GM21528 (cell line): ENCODE measurements at regions not wholly inside any gene's neighbourhood (a gene's known extent, or its start where the extent isn't known, plus 50 kb on each side); places are given as distances from the start of the nearest gene placed in this dataset.

Source experiments
- ATAC-seq: cut with Tn5 transposase; IDR thresholded peaks from one replicate; pipeline ENCODE4 v1.9.1; 2021; ENCODE audit warnings: mild to moderate bottlenecking, moderate library complexity; ENCODE audit not compliant: unreplicated experiment, low FRiP score

DNA sequence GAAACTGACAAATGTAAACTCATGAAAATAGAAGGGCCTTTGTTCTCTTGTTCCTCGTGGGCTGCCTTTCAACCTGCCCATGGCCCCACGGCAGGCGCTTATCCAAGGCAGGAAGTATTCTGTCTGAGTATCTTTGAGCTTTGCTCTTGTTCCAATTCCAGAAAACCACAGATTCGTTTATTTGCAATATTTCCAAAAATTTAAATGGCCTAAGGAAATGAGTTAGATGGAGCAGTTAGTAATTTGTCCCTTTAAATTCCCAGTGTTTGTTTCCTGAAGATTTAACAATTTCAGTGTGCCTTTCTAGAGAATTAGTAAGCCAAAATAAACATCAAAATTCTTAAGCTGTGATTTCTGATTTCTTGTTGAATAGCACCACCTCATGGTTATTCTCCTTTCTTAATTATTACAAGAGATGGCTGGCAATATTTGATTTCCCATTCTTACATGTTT lies 299.4 kb upstream of the RASA1 start:
- no peak for ATAC-seq

GRCh38 chr5:86970361-86970760 lies 297.3 kb upstream of the RASA1 start:
- no peak for ATAC-seq

DNA sequence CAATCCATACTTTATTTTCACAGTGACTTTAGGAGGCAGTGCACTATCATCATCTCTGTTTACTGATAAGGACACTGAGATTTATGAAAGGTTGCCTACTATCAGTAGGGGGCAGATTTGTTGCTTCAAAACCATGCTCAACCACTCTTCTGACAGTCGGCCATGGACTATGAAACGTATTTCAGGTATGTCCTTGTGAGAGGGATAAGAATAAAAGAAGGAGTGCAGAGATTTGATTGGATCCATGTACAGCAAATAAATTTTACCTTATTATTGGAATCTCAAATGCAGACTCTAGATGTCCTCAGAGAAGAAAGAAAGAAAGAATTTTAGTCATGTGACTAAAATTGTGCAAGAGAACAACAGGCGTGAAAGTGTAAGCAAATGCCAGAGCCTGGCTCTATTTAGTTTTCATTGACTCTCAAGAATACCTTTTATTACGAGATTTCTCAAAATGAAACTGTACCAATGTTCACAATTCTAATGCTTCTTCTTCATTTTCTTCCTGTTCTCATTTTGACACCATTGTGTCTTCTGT lies 296.6 kb upstream of the RASA1 start:
- no peak for ATAC-seq

- no peak for ATAC-seq
Measured at GRCh38 chr5:86974955-86975354, 292.7 kb upstream of the RASA1 start.

DNA sequence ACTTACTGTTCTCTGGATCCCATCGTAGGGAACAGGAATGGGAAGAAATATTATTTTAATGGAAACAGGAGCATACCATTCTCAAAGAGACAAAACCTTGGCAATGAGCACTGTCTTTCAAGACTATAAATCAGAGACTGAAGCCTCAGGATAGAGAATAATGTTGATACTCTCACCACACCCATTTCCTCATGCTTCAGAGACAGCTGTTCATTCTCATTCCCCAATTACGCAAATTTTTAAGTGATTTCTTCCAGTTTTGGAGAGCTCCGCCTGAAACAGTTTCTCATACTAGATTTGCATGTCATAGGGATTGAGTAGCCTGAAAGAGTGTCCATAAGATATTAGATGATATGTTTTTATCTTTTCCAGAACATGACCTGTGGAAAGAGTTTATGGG lies 290.5 kb upstream of the RASA1 start:
- ATAC-seq: no peak

- no peak for ATAC-seq
Measured at GRCh38 chr5:86977808-86978207, 289.9 kb upstream of the RASA1 start.

- ATAC-seq: no peak
Measured at GRCh38 chr5:86979811-86980411, 287.8 kb upstream of the RASA1 start.

DNA sequence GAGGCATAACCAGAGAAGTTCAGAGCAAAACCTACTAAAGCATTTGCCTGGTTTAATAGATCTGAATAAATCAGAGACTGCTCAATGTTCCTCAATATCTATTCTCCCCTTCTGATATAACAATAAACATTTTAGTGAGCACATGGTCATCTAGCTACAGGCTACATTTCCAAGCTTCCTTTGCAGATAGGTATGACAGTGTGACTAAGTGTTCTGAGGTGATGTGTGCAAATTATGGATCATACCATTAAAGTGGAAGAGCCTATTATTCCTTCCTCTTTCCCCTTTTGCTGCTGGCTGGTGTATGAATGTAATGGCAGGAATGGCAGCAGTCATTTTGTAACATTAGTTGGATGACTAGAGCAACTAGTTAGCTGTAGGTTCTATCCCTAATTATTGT lies 285.8 kb upstream of the RASA1 start:
- ATAC-seq: no peak

DNA sequence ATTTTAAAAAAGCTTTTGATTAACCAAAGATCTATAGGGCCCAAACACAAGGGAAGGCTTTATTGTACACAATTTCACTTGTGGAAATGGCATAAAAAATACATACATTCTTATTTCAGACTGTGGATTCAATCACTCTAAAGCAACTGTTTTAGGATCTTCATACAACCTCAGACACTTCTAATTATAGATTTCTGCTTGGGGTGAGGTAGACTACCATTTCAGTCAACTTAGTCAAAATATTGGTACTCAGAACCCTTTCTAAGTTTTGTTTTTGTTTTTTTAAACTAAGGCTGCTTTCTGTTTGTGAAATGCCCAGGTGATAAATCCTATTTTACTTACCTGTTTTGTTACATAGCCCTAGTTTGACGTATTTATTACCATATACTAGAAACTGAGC lies 284.5 kb upstream of the RASA1 start:
- ATAC-seq: no peak

DNA sequence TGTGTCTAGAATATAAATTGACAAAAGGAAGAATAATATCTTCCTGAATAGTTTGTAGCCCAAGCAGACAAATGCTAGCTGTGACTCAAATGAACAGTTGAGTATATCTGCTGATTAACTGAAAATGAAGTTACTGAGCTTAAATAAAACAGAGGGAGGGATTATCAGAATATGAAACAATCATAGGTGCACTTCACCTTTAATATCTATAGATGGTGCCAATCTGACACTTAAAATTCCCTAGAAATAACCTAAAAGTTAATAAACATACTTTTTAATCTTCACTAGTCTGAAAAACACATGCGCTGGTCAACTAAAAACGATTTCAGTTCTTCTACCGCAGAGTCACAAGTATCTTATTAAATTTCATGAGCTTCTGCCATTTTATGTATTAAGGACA lies 280.8 kb upstream of the RASA1 start:
- no peak for ATAC-seq

DNA sequence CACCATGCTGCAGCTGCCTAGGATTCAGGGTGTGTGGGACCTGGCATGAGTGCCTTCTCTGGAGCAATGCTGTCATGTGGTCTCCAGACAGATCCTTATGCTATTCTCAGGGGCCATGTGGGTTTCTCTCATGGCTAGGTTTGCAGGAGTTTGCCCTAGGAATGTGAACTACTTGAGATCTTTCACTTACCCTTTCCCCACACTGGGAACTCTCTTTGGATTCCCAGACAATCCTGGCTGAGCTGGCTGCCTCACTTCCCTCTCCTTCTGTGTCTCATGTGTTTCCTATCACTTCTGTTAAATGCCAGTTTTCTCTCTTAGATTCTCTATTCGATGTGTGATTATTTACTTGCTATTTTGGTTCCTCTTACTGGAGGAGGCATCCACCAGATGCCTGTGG lies 270.2 kb upstream of the RASA1 start:
- no peak for ATAC-seq

- no peak for ATAC-seq
Measured at GRCh38 chr5:86999951-87000350, 267.7 kb upstream of the RASA1 start.

DNA sequence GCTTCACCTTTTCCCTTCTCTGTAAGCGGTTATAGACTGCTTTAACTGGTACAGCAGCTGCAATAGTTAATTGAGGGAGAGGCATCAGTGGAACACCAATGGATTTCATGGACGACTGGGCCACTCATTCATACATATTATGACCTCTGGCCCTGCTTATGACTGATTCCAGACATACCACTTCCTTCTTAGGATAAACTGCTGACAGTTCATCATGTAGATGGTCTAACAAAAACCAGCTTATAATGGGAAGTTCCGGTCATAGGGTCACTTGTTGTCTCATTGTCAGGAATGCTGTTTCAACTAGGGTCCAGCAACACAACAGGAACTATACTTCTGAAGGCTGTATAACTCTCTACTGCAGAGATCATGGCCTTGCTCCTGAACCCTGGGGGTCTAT lies 265.2 kb upstream of the RASA1 start:
- ATAC-seq: no peak

DNA sequence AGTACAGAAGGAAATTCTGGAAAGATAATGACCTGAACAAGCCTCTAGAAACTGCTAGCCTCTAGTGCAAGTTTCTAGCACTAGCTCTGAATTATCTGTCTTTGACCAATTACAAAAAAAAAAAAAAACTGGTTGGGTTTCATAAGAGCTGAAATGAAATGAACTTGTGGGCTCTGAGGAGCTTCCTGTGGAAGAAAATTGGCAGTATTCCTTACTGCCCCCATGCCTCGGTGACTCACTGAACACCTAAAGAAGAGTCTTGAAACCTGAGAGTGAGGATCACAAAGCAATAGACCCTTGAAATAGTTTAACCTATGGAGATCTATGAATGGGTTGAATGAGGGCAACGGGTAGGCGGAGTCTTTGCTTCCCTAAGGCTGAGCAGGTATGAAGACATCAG lies 263.6 kb upstream of the RASA1 start:
- no peak for ATAC-seq

DNA sequence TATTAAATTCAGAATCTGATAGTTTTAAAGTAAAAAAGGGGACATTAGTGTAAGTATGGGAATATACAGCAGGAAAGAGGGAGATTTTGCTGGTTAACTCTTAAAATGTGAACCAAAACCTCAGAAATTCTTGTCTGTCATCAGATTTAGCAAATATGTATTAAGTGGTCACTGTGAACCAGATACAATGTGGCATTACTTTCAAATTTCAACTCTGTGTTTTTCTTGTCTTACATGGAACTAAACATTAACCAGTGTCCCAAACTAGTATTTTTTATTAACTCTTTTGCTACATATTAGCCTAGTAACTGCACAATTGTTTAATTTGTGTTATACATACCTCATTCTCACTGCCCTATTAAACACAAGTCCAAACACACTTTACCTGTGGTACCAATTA lies 259.9 kb upstream of the RASA1 start:
- ATAC-seq: no peak

DNA sequence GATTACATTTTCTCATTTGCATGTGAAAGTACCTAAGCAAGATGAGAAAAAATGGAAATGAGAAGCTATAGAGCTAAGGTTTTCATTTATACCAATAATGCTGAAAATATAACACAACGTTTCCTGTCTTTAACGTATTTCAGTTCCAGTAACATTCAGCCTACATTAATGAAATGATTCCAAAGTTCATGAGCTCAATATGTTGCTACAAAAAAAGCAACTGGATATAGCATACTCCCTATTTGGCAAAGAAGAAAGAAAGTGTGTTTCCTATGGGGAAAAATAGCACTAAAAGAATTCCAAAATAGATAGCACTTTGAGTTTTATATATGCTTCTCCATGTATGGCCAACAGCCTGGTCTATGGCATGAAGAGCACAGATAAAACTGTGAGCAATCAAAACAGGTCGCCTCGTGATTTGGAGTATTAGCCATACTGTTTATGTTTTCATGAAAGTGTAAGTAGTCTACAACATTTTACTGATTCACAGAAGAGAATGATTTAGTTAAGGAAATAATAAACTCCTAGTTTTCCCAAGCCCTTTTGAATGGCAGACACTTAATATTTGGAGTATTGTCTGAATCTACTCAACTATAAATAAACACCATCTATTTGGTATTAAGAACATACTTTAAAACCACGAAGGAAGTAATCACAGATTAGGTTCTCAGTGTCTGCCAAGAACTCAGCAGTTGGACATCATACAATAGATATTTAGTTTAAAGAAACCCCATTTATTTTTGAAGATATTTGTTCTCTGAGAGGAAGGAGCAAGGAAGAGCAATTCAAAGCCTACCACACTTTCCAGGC lies 258.7 kb upstream of the RASA1 start:
- ATAC-seq: no peak

GRCh38 chr5:87010736-87011135 lies 256.9 kb upstream of the RASA1 start:
- no peak for ATAC-seq

- ATAC-seq: no peak
Measured at GRCh38 chr5:87015901-87016300, 251.8 kb upstream of the RASA1 start.

GRCh38 chr5:87020099-87020934 lies 247.4 kb upstream of the RASA1 start:
- peak; percentile 92 for ATAC-seq

DNA sequence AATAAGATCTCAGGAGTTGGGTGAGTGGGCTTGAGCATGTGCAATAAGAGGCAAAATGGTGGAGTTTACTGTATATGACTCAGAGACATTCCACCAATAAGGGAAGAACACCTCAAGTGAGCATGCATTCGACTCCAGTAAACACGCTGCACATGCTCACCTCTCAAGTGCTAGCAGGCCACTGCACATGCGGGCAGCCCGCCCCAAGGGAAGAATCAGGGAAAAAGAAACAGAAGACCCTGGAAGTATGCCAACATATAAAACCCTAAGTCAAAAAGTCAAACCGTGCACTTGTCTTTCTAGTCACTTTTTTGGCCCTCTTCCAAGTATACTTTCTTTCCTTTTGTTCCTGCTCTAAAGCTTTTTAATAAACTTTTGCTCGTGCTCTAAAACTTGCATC lies 245.3 kb upstream of the RASA1 start:
- ATAC-seq: no peak

DNA sequence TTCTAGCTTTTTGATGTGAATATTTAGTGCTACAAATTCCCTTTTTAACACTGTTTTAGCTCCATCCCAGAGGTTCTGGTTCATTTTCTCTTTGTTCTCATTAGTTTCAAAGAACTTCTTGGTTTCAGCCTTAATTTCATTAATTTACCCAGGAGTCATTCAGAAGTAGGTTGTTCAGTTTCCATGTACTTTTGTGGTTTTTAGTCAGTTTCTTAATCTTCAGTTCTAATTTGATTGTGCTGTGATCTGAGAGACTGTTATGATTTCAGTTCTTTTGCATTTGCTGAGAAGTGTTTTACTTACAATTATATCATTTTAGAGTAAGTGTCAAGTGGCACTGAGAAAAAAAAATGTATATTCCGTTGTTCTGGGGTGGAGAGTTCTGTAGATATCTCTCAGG lies 240.1 kb upstream of the RASA1 start:
- no peak for ATAC-seq
